GM12878 (cell line): ENCODE measurements at regions not wholly inside any gene's neighbourhood (a gene's known extent, or its start where the extent isn't known, plus 50 kb on each side); places are given as distances from the start of the nearest gene placed in this dataset.

Experiments
- ATAC-seq: fragments of 200-7000 bp; cut with Tn5 transposase; 3 replicates; pipeline ENCODE4 v1.9.1; 2020; ENCODE audit warnings: mild to moderate bottlenecking, moderate library complexity
- BruUV-seq: library from RNA; stranded (reverse); fragments of 400-500 nt; replicated peaks from 2 replicates; lab custom pipeline; 2021; lab: Mats Ljungman, UMichigan
- CTCF ChIA-PET: fragments of 300-600 bp; sonication (Branson Sonifier 250); formaldehyde crosslinking; extraction: SDS; loops from one replicate; lab custom pipeline; 2021; ENCODE audit warnings: inconsistent platforms; lab: Yijun Ruan, JAX
- POLR2A ChIA-PET: fragments of 350-600 bp; formaldehyde crosslinking; extraction: SDS; loops from one replicate; lab custom pipeline; 2021; ENCODE audit warnings: inconsistent platforms; lab: Charles Lee
- RAD21 ChIA-PET: fragments of 300-600 bp; sonication (Branson Sonifier 250); formaldehyde crosslinking; loops from one replicate; lab custom pipeline; 2023; ENCODE audit warnings: antibody characterized with exemption; ENCODE audit not compliant: unreplicated experiment; lab: Charles Lee
- SMC1A ChIA-PET: fragments of 300-600 bp; sonication (Branson Sonifier 250); formaldehyde crosslinking; loops from one replicate; lab custom pipeline; 2023; ENCODE audit not compliant: unreplicated experiment, uncharacterized antibody; lab: Charles Lee
- DNase-seq: peaks from one replicate; pipeline ENCODE4 v3.0.0-alpha.2; 2011; ENCODE audit warnings: low read depth, low spot score
- FAIRE-seq: peaks from 3 replicates; lab custom pipeline; 2011; peaks lifted over from hg19 to GRCh38; lab: Jason Lieb, UNC
- H2AFZ ChIP-seq: 2 replicates; pipeline ENCODE4 v1.6.0; 2011; ENCODE audit warnings: low read depth, low read length, control low read depth; ENCODE audit not compliant: control insufficient read depth
- H3K27ac ChIP-seq: 2 replicates; pipeline ENCODE4 v1.5.1; 2011; ENCODE audit warnings: control low read depth; ENCODE audit not compliant: control insufficient read depth, insufficient read depth
- H3K27me3 ChIP-seq, 2 experiments: replicated peaks in 1 of 2; 2 replicates each; pipeline versions ENCODE4 v1.6.0 to v1.6.1; 2011; ENCODE audit warnings: low read length in 1 of 2; ENCODE audit not compliant: control insufficient read depth in 2 of 2, insufficient read depth in 2 of 2
- H3K36me3 ChIP-seq, 2 experiments: 2 replicates each; pipeline ENCODE4 v1.5.1; 2011; ENCODE audit warnings: low read length in 1 of 2; ENCODE audit not compliant: control insufficient read depth in 2 of 2, insufficient read depth in 2 of 2
- H3K4me1 ChIP-seq: 2 replicates; pipeline ENCODE4 v1.6.1; 2011; ENCODE audit warnings: mild to moderate bottlenecking, low read length, moderate library complexity, mixed read lengths; ENCODE audit not compliant: control insufficient read depth, insufficient read depth
- H3K4me2 ChIP-seq: 2 replicates; pipeline ENCODE4 v1.6.0; 2011; ENCODE audit warnings: control low read depth; ENCODE audit not compliant: control insufficient read depth, insufficient read depth
- H3K4me3 ChIP-seq: fragments of 200-600 bp; sonication (generic); 2 replicates; pipeline ENCODE4 v1.5.1; 2016
- H3K79me2 ChIP-seq: 2 replicates; pipeline ENCODE4 v1.6.0; 2011; ENCODE audit warnings: low read length; ENCODE audit not compliant: control insufficient read depth, insufficient read depth
- H3K9ac ChIP-seq: 2 replicates; pipeline ENCODE4 v1.8.0; 2011; ENCODE audit warnings: low read length, control low read depth, mixed read lengths; ENCODE audit not compliant: control insufficient read depth, insufficient read depth
- H3K9me3 ChIP-seq: replicated peaks from 3 replicates; pipeline ENCODE4 v1.5.1; 2011; ENCODE audit warnings: mild to moderate bottlenecking, low read length; ENCODE audit not compliant: control insufficient read depth, insufficient read depth
- H4K20me1 ChIP-seq: 2 replicates; pipeline ENCODE4 v1.6.0; 2011; ENCODE audit not compliant: control insufficient read depth, insufficient read depth
- BCL3 ChIP-seq: IDR thresholded peaks from 2 replicates; pipeline ENCODE4 v1.6.1; 2011; ENCODE audit warnings: borderline replicate concordance, low read depth, mild to moderate bottlenecking, moderate library complexity, low read length; ENCODE audit not compliant: insufficient read depth, poor library complexity, severe bottlenecking
- CEBPB ChIP-seq, 2 experiments: fragments of 150-350 bp in 1 of 2; IDR thresholded peaks; 2 replicates each; pipeline ENCODE4 v1.6.1; 2012 to 2014; ENCODE audit warnings: low read depth in 2 of 2, low read length in 2 of 2, borderline replicate concordance in 1 of 2, inconsistent platforms in 1 of 2
- CUX1 ChIP-seq: IDR thresholded peaks from 2 replicates; pipeline ENCODE4 v1.6.1; 2012; ENCODE audit warnings: improper control_type of control experiment, low read depth, low read length; ENCODE audit not compliant: insufficient replicate concordance
- FOXK2 ChIP-seq: fragments of 450-650 bp; IDR thresholded peaks from 2 replicates; pipeline ENCODE4 v1.6.1; 2017; ENCODE audit warnings: mild to moderate bottlenecking, moderate library complexity
- HDAC2 ChIP-seq: fragments of 200-600 bp; sonication (generic); IDR thresholded peaks from 2 replicates; pipeline ENCODE4 v1.6.1; 2017
- RCOR1 ChIP-seq: conservative IDR thresholded peaks from 2 replicates; pipeline ENCODE4 v1.6.1; 2012; ENCODE audit warnings: low read depth, low read length, improper control_type of control experiment
- TCF3 ChIP-seq: IDR thresholded peaks from 2 replicates; pipeline ENCODE4 v1.6.1; 2012; ENCODE audit warnings: low read depth, mild to moderate bottlenecking, low read length, borderline replicate concordance; ENCODE audit not compliant: insufficient read depth
- WRNIP1 ChIP-seq: IDR thresholded peaks from 2 replicates; pipeline ENCODE4 v1.6.1; 2011; ENCODE audit warnings: low read depth, low read length, improper control_type of control experiment, borderline replicate concordance
- ZBTB33 ChIP-seq: fragments of 450-650 bp; IDR thresholded peaks from 2 replicates; pipeline ENCODE4 v1.6.1; 2017; ENCODE audit warnings: mild to moderate bottlenecking
- ZBTB4 ChIP-seq: fragments of 450-650 bp; formaldehyde crosslinking; IDR thresholded peaks from 2 replicates; pipeline ENCODE4 v1.4.0; 2022; ENCODE audit warnings: mild to moderate bottlenecking, moderate library complexity
- ZNF274 ChIP-seq: IDR thresholded peaks from one replicate; pipeline ENCODE4 v1.8.0; 2011; ENCODE audit not compliant: insufficient read length, insufficient read depth
- WGBS: methylation state at CpG from one replicate; pipeline ENCODE4 v1.1.6; 2016; ENCODE audit warnings: low lambda C conversion rate; ENCODE audit not compliant: insufficient replicate concordance, insufficient coverage; ENCODE audit errors: missing lambda C conversion rate; 5-methylcytosine and 5-hydroxymethylcytosine counted together
- in situ Hi-C: fragments of 300-500 bp; cut with MboI; formaldehyde crosslinking; loops from 9 replicates; pipeline ENCODE4 v1.14.3; 2018; ENCODE audit warnings: mixed read lengths
- intact Hi-C: fragments of 100-400 bp; cut with micrococcal nuclease; formaldehyde crosslinking; loops from one replicate; pipeline ENCODE4 v1.14.2; 2022; ENCODE audit not compliant: unreplicated experiment

- in situ Hi-C loops, result no loop called here
- CTCF ChIA-PET, result no interaction called here
- TF ChIP-seq FOXK2 (no peak), RCOR1 (no peak), CEBPB (IDR thresholded peaks at IDR 0.05; ENCODE audit: borderline replicate concordance in 1 of 2, low read depth in 2 of 2, low read length in 2 of 2) (no peak), WRNIP1 (no peak), ZNF274 (no peak), ZBTB4 (no peak), TCF3 (no peak), ZBTB33 (no peak), BCL3 (no peak), CUX1 (no peak), HDAC2 (no peak)
Observed at GRCh38 chr6:3902871-3903648, 53.9 kb downstream of the FAM50B start.

More at GRCh38 chr6:3902871-3903648, 53.9 kb downstream of the FAM50B start:
- Histone ChIP-seq H3K27ac (no peak overlapping the region), H3K4me1 (no peaks in the 10 kb centered on the region), H3K4me3 (no peak overlapping the region), H3K27me3 (no peaks in the 10 kb centered on the region), H3K36me3 (no peaks in the 10 kb centered on the region), H3K9ac (no peak overlapping the region), H4K20me1 (no peaks in the 10 kb centered on the region), H3K4me2 (no peak overlapping the region), H2AFZ (no peak overlapping the region), H3K79me2 (no peaks in the 10 kb centered on the region), H3K9me3 (no peaks in the 10 kb centered on the region)
- DNase-seq, result no peak
- FAIRE-seq, result no peak
- POLR2A ChIA-PET, result interaction anchor here (0.6 kb wide), 1 partner anchor 401 kb away, joined by 3 read pairs; no protein-coding TSS in a partner anchor
- RAD21 ChIA-PET, result no interaction called here
- BruUV-seq, result no TSS peak
- intact Hi-C loops, result no loop called here
- SMC1A ChIA-PET, result no interaction called here
- WGBS, result 46% methylated on average over 10 of the region's 10 CpGs
- no peak for ATAC-seq
